ENCODE measurements at regions not wholly inside any gene's neighbourhood (a gene's known extent, or its start where the extent isn't known, plus 50 kb on each side); places are given as distances from the start of the nearest gene placed in this dataset.
A peak's percentile ranks its signal among the peaks of the same experiment; 100 is the strongest.
"Not testable (repeated sequence)": the region's sequence is repeated elsewhere in the genome, so short reads cannot be mapped to it uniquely, and the experiment has no call there.

- DNase-seq (ENCODE audit: low read depth in 2 of 2), result no peak
Measured at GRCh38 chr19:30824809-30825208, 452.6 kb downstream of the ZNF536 start.

- DNase-seq (ENCODE audit: low read depth in 2 of 2), result no peak
Measured at GRCh38 chr19:30817965-30818567, 445.9 kb downstream of the ZNF536 start.

GRCh38 chr19:30817197-30817596 is 445.0 kb downstream of the ZNF536 start:
- DNase-seq (ENCODE audit: low read depth in 2 of 2), result no peak

- no peak for DNase-seq (ENCODE audit: low read depth in 2 of 2)
Measured at GRCh38 chr19:30815889-30816580, 443.9 kb downstream of the ZNF536 start.

- DNase-seq (ENCODE audit: low read depth in 2 of 2), result no peak
Measured at GRCh38 chr19:30812099-30812678, 440.0 kb downstream of the ZNF536 start.

GRCh38 chr19:30811397-30812098 is 439.4 kb downstream of the ZNF536 start:
- DNase-seq (ENCODE audit: low read depth in 2 of 2), result no peak

DNA sequence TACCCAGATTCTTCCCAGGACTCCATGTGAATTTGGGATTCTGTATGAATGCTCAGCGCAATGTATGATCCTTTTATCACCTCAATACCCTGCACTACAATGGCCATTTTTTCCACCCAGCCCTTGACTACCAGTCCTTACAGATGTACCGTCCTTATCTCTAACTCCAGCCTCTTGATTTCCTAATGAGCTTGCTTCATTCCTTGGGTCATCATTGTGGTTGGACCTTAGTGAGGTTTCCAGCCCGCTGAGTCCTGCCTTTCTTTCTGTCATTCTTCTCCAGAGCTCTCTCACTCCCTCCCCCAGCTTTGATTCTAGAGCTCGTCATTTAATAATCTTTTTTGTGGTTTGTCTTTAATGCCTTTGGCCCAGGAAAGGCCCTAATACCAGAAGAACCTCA is 438.5 kb downstream of the ZNF536 start:
- no peak for DNase-seq (ENCODE audit: low read depth in 2 of 2)

DNA sequence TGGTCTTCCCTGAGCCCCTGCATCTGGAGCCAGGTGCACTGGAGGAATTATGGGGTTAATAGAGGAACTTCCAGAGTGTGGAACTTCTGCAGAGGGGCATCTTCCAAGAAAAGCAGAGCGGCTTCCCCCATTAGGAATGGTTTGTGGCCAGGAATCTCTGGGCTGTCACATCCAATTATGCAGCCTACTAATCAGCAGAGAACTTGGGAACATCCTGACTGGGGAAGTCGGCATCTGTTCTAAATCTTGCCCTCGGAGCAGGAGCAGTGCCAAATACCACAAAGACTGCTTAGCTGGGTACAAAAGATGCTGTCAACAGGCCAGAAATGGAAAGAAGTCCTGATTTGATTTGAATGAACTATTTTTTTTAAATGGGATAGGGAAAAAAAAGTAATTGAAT is 435.1 kb downstream of the ZNF536 start:
- peak in 1 of 2 experiments; percentile 8 for DNase-seq (ENCODE audit: low read depth in 2 of 2)

DNA sequence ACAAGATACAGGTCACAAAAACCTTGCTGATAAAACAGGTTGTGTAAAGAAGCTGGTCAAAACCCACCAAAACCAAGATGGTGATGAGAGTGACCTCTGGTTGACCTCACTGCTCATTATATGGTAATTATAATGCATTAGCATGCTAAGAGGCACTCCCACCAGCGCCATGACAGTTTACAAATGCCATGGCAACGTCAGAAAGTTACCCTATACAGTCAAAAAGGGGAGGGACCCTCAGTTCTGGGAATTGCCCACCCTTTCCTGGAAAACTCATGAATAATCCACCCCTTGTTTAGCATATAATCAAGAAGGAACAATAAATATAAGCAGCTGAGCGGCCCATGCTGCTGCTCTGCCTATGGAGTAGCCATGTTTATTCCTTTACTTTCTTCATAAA is 434.1 kb downstream of the ZNF536 start:
- DNase-seq (ENCODE audit: low read depth in 2 of 2), result no peak

- DNase-seq (ENCODE audit: low read depth in 2 of 2), result no peak
Measured at GRCh38 chr19:30804751-30805150, 432.6 kb downstream of the ZNF536 start.

DNA sequence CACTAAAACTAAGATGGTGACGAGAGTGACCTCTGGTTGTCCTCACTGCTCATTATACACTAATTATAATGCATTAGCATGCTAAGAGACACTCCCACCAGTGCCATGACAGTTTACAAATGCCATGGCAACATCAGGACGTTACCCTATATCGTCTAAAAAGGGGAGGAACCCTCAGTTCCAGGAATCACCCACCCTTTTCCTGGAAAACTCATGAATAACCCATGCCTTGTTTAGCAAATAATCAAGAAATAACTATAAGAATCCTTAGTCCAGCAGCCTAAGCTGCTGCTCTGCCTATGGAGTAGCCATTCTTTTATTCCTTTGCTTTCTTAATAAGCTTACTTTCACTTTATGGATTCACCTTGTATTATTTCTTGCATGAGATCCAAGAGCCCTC is 432.1 kb downstream of the ZNF536 start:
- not testable (repeated sequence) for DNase-seq (ENCODE audit: low read depth in 2 of 2)

GRCh38 chr19:30802424-30803013 is 430.3 kb downstream of the ZNF536 start:
- no peak for DNase-seq (ENCODE audit: low read depth in 2 of 2)

DNA sequence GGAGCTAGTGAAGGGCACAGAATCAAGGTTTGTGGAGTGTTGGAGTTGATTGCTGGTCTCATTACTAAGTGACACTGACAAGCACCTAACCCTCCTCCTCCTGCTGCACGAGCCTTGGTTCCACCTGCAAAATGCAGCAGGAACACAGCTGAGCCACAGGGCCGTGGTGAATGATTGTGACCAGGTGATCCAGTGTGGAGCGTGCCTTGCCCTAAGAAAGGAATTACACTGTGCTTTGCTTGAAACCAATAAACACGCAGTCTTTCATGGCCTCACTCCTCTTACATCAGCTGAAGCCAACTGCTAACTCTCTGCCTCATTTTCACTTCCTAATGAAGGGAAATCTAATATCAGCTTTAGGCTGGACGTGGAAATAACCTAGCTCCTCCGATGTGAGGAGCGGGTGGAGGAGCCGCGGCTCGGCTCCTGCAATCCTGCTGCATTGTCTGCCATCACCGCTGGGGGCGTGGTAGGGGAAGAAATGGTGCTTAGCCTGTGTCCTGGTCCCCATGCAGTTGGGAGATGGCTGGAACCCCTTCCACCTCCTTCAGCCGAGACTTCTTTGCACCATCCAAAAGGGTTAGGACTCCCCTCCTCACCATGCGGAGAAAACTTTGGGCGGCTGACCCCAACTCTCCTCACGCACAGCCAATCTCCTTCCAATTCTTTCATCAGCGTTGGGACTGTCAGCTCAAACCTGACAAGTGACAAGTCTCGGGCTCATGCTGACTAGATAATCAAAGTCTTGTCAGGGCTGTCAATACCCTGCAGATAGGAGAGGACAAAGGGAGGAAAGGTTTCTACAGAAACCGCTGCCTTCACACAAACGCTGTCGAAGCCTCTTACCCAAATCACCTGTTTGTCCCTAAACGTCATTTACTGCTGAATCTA is 427.9 kb downstream of the ZNF536 start:
- no peak for DNase-seq (ENCODE audit: low read depth in 2 of 2)

GRCh38 chr19:30795727-30796126 is 423.5 kb downstream of the ZNF536 start:
- no peak for DNase-seq (ENCODE audit: low read depth in 2 of 2)

DNA sequence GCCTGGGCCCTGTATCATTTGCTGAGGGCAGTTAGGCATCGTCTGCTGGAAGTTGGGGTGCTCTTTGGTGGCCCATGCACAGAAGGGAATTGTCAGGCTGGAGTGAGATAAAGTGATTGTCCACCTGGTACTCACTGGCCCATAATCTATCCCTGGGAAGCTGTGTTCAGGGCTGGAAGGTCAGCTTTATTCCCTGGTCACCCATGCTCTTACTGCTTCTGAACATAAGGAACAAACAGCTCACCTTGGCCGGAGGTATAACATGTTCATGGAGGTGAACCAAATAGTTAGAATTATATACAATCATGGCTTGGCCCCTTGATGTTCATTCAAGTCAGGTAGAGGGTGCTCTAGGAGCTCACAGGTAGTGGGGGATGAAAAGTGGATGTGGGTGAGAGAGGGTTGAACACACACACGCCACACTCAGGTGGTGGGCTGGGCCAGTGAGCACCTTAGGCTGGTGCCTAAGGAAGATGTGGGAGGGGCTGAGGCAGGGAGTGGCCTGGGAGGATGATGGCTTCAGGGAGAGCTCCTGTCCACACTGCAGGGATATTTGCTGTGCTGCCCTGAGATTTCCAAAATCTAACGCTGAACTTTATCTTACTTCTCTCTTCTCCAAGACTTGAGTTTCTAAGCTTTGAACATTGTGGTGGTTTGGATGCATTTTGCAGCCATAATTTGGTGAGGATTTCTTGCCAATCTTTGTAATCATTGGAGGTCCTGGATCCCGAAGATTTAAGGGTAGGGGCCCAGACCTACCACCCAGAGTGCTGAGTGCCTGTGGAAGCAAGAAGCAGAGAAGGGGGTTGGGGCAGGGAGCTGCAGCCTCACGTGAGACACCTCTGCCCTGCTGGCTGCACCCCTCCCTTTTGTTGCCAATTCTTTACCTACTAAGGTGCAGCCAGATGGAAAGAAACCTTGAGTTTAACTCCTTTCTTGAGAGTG is 420.6 kb downstream of the ZNF536 start:
- DNase-seq (ENCODE audit: low read depth in 2 of 2), result no peak

DNA sequence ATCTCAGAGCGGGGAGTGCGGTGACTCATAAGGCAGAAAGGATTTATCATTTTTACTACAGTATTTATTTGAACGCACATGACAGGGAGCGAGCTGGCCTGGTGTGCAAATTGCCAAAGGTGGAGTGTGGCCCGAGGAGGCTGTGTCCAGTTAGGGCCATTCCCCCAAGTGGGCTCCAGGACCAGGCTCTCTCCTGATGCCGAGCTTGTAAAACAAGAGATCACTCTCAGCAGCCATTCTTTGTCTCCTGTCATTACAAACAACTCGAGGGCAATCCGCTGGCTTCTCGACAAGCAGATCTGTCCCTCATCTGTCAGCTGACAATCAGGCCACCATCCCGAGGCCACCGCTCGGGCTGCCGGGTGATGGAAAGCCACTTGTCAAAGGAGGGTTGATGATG is 418.9 kb downstream of the ZNF536 start:
- no peak for DNase-seq (ENCODE audit: low read depth in 2 of 2)

DNA sequence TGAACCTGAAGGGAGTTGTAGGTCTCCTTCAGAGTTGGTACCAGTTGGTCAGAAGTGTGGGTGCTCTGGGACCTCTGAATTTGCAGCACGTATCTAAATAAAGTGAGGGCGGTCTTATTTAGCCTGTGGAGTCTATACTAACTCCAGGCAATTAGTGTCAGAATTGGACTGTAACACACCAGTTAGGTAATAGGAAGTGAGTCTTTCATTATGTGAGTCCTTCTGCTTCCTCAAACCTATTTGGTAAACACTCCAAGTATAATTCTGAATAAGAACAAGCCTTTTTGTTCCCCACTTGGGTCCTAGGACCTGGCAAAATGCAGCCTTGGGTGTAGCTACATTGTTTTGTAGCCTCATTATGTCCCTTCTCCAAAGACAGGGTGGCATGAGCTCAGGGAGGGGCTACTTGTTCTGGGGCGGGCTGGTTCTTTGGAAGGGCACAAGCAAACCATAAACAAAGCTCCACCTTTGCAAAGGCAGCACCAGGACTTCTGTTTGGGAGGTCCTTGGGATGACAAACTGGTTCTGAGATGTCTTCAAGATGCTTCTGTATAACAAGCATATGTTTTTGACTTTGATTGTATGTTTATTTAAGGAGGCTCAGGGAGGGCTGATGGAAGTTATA is 418.0 kb downstream of the ZNF536 start:
- no peak for DNase-seq (ENCODE audit: low read depth in 2 of 2)

- no peak for DNase-seq (ENCODE audit: low read depth in 2 of 2)
Measured at GRCh38 chr19:30788105-30788765, 416.1 kb downstream of the ZNF536 start.

- no peak for DNase-seq (ENCODE audit: low read depth in 2 of 2)
Measured at GRCh38 chr19:30785458-30786137, 413.4 kb downstream of the ZNF536 start.

All from fibroblast of skin of left biceps (primary cell).